Smooth muscle cell (in vitro differentiated cells): ENCODE measurements at regions not wholly inside any gene's neighbourhood (a gene's known extent, or its start where the extent isn't known, plus 50 kb on each side); places are given as distances from the start of the nearest gene placed in this dataset.

Experiments
- DNase-seq: peaks from one replicate; lab custom pipeline; 2025; ENCODE audit not compliant: unreplicated experiment; lab: John Stamatoyannopoulos, UW
- H2AFZ ChIP-seq: fragments of 200-600 bp; sonication (generic); 2 replicates; pipeline ENCODE4 v1.6.0; 2016; ENCODE audit warnings: antibody characterized with exemption, low read depth, mild to moderate bottlenecking
- H3F3A ChIP-seq: fragments of 200-600 bp; sonication (generic); 2 replicates; pipeline ENCODE4 v1.6.0; 2017; ENCODE audit warnings: antibody characterized with exemption, low read depth
- H3K27ac ChIP-seq: fragments of 200-600 bp; sonication (generic); 2 replicates; pipeline ENCODE4 v1.5.1; 2016; ENCODE audit warnings: low read depth, mild to moderate bottlenecking
- H3K27me3 ChIP-seq: fragments of 200-600 bp; sonication (generic); 2 replicates; pipeline ENCODE4 v1.6.1; 2016; ENCODE audit warnings: low read depth, mild to moderate bottlenecking
- H3K36me3 ChIP-seq: fragments of 200-600 bp; sonication (generic); 2 replicates; pipeline ENCODE4 v1.5.1; 2016; ENCODE audit warnings: low read depth
- H3K4me1 ChIP-seq: fragments of 200-600 bp; sonication (generic); 2 replicates; pipeline ENCODE4 v1.5.1; 2016; ENCODE audit warnings: low read depth
- H3K4me2 ChIP-seq: fragments of 200-600 bp; sonication (generic); 2 replicates; pipeline ENCODE4 v1.6.0; 2016; ENCODE audit warnings: mild to moderate bottlenecking
- H3K4me3 ChIP-seq: fragments of 200-600 bp; sonication (generic); 2 replicates; pipeline ENCODE4 v1.5.1; 2016; ENCODE audit warnings: mild to moderate bottlenecking
- H3K79me2 ChIP-seq: fragments of 200-600 bp; sonication (generic); 2 replicates; pipeline ENCODE4 v1.6.0; 2016; ENCODE audit warnings: low read depth, mild to moderate bottlenecking
- H3K9ac ChIP-seq: fragments of 200-600 bp; sonication (generic); 2 replicates; pipeline ENCODE4 v1.6.0; 2016; ENCODE audit warnings: low read depth
- H3K9me3 ChIP-seq: fragments of 200-600 bp; sonication (generic); replicated peaks from 2 replicates; pipeline ENCODE4 v1.5.1; 2016; ENCODE audit warnings: low read depth
- H4K20me1 ChIP-seq: fragments of 200-600 bp; sonication (generic); 2 replicates; pipeline ENCODE4 v1.6.0; 2016; ENCODE audit warnings: low read depth
- WGBS: methylation state at CpG from one replicate; pipeline ENCODE4 v1.1.7; 2016; ENCODE audit warnings: low lambda C conversion rate; 5-methylcytosine and 5-hydroxymethylcytosine counted together
- TF ChIP-seq, protein P1 (sequence below): fragments of 200-600 bp; sonication (generic); IDR thresholded peaks from 2 replicates; pipeline ENCODE4 v1.5.1; 2017; ENCODE audit warnings: borderline replicate concordance, mild to moderate bottlenecking, antibody characterized with exemption; ENCODE audit not compliant: insufficient read depth, poor library complexity, severe bottlenecking

DNA sequence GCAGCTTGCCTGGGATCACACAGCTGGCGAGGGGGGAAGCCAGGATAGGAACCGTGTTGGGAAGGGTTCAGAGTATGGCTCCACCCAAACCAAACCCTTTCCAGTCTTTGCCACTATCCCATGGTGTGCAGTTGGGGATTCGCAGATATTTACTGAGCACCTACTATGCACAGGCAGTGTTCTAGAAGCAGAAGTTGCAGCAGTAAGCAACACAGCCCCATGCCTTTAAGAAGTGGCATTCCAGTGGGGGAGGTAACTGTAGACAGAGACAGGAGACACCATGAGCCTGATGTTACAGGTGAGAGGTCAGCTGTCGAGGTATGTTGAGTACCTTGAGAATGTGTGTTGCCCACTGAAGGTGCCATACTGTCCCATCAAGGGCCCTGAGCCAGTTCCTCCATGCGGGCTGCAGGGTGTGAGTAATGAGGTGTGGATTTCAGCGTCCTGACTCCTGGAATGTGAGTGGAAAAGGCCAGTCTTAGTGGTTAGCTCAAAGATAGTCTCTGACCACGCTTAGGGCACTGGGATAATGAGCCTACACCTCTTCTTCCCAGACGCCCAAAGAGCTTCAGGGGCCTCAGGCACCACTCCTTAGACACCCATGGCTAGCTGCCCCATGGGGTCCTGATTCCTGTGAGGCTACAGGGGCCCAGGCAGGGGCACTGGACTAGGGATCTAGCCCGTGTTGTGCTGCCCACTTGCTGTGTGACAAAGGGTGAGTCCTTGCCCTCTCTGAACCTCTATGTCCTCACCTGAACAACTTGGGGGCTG lies 71.8 kb upstream of the TP53I11 start:
- H3K4me2 ChIP-seq = no peak overlapping the region
- H3K36me3 ChIP-seq = no peaks in the 10 kb centered on the region
- no peaks in the 10 kb centered on the region for H4K20me1 ChIP-seq
- H3K27ac ChIP-seq = no peak overlapping the region
- H3K27me3 ChIP-seq = no peaks in the 10 kb centered on the region
- DNase-seq = no peak
- H2AFZ ChIP-seq = no peak overlapping the region
- 67% methylated on average over 9 of the region's 9 CpGs for WGBS
- H3K79me2 ChIP-seq = no peaks in the 10 kb centered on the region
- no peaks in the 10 kb centered on the region for H3F3A ChIP-seq
- H3K4me3 ChIP-seq = no peak overlapping the region
- no peaks in the 10 kb centered on the region for H3K9me3 ChIP-seq
- H3K9ac ChIP-seq = no peak overlapping the region
- H3K4me1 ChIP-seq = no peaks in the 10 kb centered on the region
- TF ChIP-seq, protein P1, sequence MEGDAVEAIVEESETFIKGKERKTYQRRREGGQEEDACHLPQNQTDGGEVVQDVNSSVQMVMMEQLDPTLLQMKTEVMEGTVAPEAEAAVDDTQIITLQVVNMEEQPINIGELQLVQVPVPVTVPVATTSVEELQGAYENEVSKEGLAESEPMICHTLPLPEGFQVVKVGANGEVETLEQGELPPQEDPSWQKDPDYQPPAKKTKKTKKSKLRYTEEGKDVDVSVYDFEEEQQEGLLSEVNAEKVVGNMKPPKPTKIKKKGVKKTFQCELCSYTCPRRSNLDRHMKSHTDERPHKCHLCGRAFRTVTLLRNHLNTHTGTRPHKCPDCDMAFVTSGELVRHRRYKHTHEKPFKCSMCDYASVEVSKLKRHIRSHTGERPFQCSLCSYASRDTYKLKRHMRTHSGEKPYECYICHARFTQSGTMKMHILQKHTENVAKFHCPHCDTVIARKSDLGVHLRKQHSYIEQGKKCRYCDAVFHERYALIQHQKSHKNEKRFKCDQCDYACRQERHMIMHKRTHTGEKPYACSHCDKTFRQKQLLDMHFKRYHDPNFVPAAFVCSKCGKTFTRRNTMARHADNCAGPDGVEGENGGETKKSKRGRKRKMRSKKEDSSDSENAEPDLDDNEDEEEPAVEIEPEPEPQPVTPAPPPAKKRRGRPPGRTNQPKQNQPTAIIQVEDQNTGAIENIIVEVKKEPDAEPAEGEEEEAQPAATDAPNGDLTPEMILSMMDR = no peak

GRCh38 chr11:45023065-45023365 lies 72.3 kb upstream of the TP53I11 start:
- Histone ChIP-seq H3K36me3 (no peaks in the 10 kb centered on the region), H3K4me2 (no peak overlapping the region), H4K20me1 (no peaks in the 10 kb centered on the region), H3F3A (no peaks in the 10 kb centered on the region), H3K9ac (no peak overlapping the region), H3K4me3 (no peak overlapping the region), H3K4me1 (no peaks in the 10 kb centered on the region), H3K27me3 (no peaks in the 10 kb centered on the region), H3K9me3 (no peaks in the 10 kb centered on the region), H3K27ac (no peak overlapping the region), H2AFZ (no peak overlapping the region), H3K79me2 (no peaks in the 10 kb centered on the region)
- WGBS = 74% methylated on average over 5 of the region's 5 CpGs
- TF ChIP-seq, protein P1 = no peak
- no peak for DNase-seq

DNA sequence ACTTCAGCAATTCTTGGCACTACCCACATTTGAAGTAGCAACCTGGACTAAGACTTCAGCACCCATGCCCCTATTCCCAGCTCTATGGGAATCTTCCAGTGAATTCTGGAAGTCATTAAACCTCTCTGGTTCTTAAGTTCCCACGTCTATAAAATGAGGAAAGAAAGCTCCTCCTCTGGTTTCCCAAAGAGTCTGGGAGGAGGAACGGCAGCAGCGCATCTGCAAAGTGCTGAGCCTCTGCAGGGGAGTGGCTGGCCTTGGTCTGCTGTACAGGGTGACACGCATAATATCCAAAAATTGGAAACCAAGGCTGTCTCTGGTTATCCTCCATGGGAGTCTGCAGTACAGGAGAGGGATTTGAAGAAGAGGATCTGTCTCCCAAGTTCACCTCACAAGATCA lies 73.6 kb upstream of the TP53I11 start:
- DNase-seq = no peak
- Histone ChIP-seq H3K27ac (no peak overlapping the region), H2AFZ (no peak overlapping the region), H3K79me2 (no peaks in the 10 kb centered on the region), H3F3A (no peaks in the 10 kb centered on the region), H3K27me3 (no peaks in the 10 kb centered on the region), H3K36me3 (no peaks in the 10 kb centered on the region), H3K4me2 (no peak overlapping the region), H3K4me3 (no peak overlapping the region), H3K9ac (no peak overlapping the region), H3K4me1 (no peaks in the 10 kb centered on the region), H3K9me3 (no peaks in the 10 kb centered on the region), H4K20me1 (no peaks in the 10 kb centered on the region)
- WGBS = 58% methylated on average over 4 of the region's 4 CpGs
- TF ChIP-seq, protein P1 = no peak
